Caco-2 (cell line): ENCODE measurements at regions not wholly inside any gene's neighbourhood (a gene's known extent, or its start where the extent isn't known, plus 50 kb on each side); places are given as distances from the start of the nearest gene placed in this dataset.

Source experiments
- BruUV-seq: library from RNA; stranded (reverse); fragments of 400-500 nt; replicated peaks from 2 replicates; lab custom pipeline; 2021; lab: Mats Ljungman, UMichigan
- CTCF ChIA-PET: fragments of 300-600 bp; sonication (Branson Sonifier 250); formaldehyde crosslinking; loops from one replicate; lab custom pipeline; 2022; ENCODE audit warnings: antibody characterized with exemption; lab: Charles Lee
- POLR2A ChIA-PET: fragments of 300-600 bp; sonication (Branson Sonifier 250); formaldehyde crosslinking; loops from one replicate; lab custom pipeline; 2022; ENCODE audit warnings: antibody characterized with exemption; lab: Charles Lee
- DNase-seq, 2 experiments: peaks; one replicate each; pipeline versions ENCODE4 v3.0.0 to v3.0.0-alpha.2; 2020 to 2022
- H3K27me3 ChIP-seq: replicated peaks from 2 replicates; pipeline ENCODE4 v1.6.0; 2011; ENCODE audit warnings: low read length; ENCODE audit not compliant: control insufficient read depth, insufficient read depth
- H3K36me3 ChIP-seq: 2 replicates; pipeline ENCODE4 v1.5.1; 2011; ENCODE audit warnings: low read length; ENCODE audit not compliant: control insufficient read depth, insufficient read depth
- H3K4me1 ChIP-seq: fragments of 250-450 bp; sonication (Bioruptor Pico); 2 replicates; pipeline ENCODE4 v1.5.1; 2020; ENCODE audit warnings: mild to moderate bottlenecking
- H3K4me3 ChIP-seq: 2 replicates; pipeline ENCODE4 v1.5.1; 2011; ENCODE audit warnings: low read depth, mild to moderate bottlenecking, control low read depth, low read length
- H3K9me3 ChIP-seq: fragments of 250-450 bp; sonication (Bioruptor Pico); 2 replicates; pipeline ENCODE4 v1.5.1; 2020; ENCODE audit warnings: mild to moderate bottlenecking, moderate library complexity
- H3K27ac Mint-ChIP-seq: one replicate; pipeline ENCODE4 v1.8.0; 2022; ENCODE audit warnings: mixed read lengths; ENCODE audit not compliant: unreplicated experiment
- H3K27me3 Mint-ChIP-seq: one replicate; pipeline ENCODE4 v1.8.0; 2022; ENCODE audit warnings: mixed read lengths; ENCODE audit not compliant: insufficient read depth, unreplicated experiment
- H3K36me3 Mint-ChIP-seq: one replicate; pipeline ENCODE4 v1.8.0; 2022; ENCODE audit warnings: mild to moderate bottlenecking, mixed read lengths; ENCODE audit not compliant: insufficient read depth, unreplicated experiment
- H3K4me1 Mint-ChIP-seq: one replicate; pipeline ENCODE4 v1.8.0; 2022; ENCODE audit warnings: low read depth, mixed read lengths; ENCODE audit not compliant: unreplicated experiment
- H3K4me3 Mint-ChIP-seq: one replicate; pipeline ENCODE4 v1.8.0; 2022; ENCODE audit warnings: mild to moderate bottlenecking, moderate library complexity, mixed read lengths; ENCODE audit not compliant: unreplicated experiment
- H3K9me3 Mint-ChIP-seq: one replicate; pipeline ENCODE4 v1.8.0; 2022; ENCODE audit warnings: mixed read lengths; ENCODE audit not compliant: unreplicated experiment
- intact Hi-C: fragments of 100-400 bp; cut with micrococcal nuclease; formaldehyde crosslinking; loops from one replicate; pipeline ENCODE4 v1.10.0; 2022; ENCODE audit not compliant: unreplicated experiment
- TF ChIP-seq, protein P1 (sequence below), 2 experiments: fragments of 200-600 bp in 1 of 2; IDR thresholded peaks; 1 replicate in 1 of 2; 2 replicates in 1 of 2; pipeline versions ENCODE4 v1.5.1 to v1.8.0; 2011 to 2022; ENCODE audit warnings: antibody characterized with exemption in 1 of 2, control low read depth in 1 of 2, inconsistent platforms in 1 of 2, low read depth in 1 of 2, low read length in 1 of 2, mild to moderate bottlenecking in 1 of 2, moderate library complexity in 1 of 2; ENCODE audit not compliant: insufficient read depth in 1 of 2, severe bottlenecking in 1 of 2, unreplicated experiment in 1 of 2

DNA sequence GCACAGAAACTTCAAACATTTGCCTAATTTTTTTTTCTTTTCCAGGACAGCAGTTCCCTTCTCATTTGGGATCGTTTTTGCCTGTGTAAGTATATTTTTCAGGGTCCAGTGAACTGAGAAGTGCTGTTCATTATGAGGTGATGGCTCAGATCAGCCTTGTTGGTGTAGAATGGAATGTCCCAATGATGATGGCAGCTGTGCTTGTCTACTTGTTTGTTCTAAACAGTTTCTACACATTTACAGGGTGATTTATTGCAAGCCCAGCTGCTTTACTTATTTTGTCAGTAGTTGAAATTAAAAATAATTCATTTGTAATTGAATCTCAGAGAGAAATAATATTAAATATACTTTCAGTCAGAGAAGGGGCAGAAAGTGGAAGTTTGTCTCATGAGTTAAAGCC, 337.6 kb upstream of the SEMA6A start:
- no peaks in the 10 kb centered on the region for H3K36me3 ChIP-seq
- TF ChIP-seq, protein P1, sequence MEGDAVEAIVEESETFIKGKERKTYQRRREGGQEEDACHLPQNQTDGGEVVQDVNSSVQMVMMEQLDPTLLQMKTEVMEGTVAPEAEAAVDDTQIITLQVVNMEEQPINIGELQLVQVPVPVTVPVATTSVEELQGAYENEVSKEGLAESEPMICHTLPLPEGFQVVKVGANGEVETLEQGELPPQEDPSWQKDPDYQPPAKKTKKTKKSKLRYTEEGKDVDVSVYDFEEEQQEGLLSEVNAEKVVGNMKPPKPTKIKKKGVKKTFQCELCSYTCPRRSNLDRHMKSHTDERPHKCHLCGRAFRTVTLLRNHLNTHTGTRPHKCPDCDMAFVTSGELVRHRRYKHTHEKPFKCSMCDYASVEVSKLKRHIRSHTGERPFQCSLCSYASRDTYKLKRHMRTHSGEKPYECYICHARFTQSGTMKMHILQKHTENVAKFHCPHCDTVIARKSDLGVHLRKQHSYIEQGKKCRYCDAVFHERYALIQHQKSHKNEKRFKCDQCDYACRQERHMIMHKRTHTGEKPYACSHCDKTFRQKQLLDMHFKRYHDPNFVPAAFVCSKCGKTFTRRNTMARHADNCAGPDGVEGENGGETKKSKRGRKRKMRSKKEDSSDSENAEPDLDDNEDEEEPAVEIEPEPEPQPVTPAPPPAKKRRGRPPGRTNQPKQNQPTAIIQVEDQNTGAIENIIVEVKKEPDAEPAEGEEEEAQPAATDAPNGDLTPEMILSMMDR (IDR thresholded peaks at IDR 0.05; ENCODE audit: insufficient read depth in 1 of 2, low read depth in 1 of 2, low read length in 1 of 2, severe bottlenecking in 1 of 2, unreplicated experiment in 1 of 2): no peak
- H3K4me3 Mint-ChIP-seq: no peak overlapping the region
- DNase-seq: no peak
- BruUV-seq: no TSS peak
- ChIA-PET POLR2A (no interaction called here), CTCF (no interaction called here)
- no peaks in the 10 kb centered on the region for H3K36me3 Mint-ChIP-seq
- H3K9me3 ChIP-seq: no peaks in the 10 kb centered on the region
- no peaks in the 10 kb centered on the region for H3K4me1 ChIP-seq
- H3K9me3 Mint-ChIP-seq: no peaks in the 10 kb centered on the region
- H3K4me1 Mint-ChIP-seq: no peaks in the 10 kb centered on the region
- no peak overlapping the region for H3K4me3 ChIP-seq
- no peaks in the 10 kb centered on the region for H3K27me3 ChIP-seq
- H3K27me3 Mint-ChIP-seq: no peaks in the 10 kb centered on the region
- intact Hi-C loops: no loop called here
- H3K27ac Mint-ChIP-seq: no peak overlapping the region

DNA sequence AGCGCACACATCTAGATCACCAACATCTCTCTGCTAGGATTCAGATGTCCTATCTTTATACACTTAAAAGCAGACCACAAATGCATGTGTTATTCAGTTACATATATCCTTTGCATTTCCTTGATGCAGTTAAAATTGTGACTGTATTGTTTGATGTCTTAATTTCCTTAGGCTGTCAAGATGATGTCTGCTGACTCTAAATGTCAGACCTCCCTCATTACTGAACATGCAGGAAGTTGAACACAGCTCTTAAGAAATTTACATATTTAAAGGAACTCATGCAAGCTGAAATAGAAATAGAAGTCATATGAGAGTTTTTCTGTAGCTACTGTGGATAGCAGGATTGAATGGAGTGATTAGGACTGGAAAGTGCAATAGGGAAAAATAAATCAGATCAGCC, 336.5 kb upstream of the SEMA6A start:
- TF ChIP-seq, protein P1 (IDR thresholded peaks at IDR 0.05; ENCODE audit: insufficient read depth in 1 of 2, low read depth in 1 of 2, low read length in 1 of 2, severe bottlenecking in 1 of 2, unreplicated experiment in 1 of 2): no peak
- intact Hi-C loops: no loop called here
- Mint-ChIP-seq H3K36me3 (no peaks in the 10 kb centered on the region), H3K27ac (no peak overlapping the region), H3K9me3 (no peaks in the 10 kb centered on the region), H3K4me1 (no peaks in the 10 kb centered on the region), H3K27me3 (no peaks in the 10 kb centered on the region), H3K4me3 (no peak overlapping the region)
- no peaks in the 10 kb centered on the region for H3K27me3 ChIP-seq
- ChIA-PET CTCF (no interaction called here), POLR2A (no interaction called here)
- H3K4me3 ChIP-seq: no peak overlapping the region
- no peak for DNase-seq
- BruUV-seq: no TSS peak
- H3K9me3 ChIP-seq: no peaks in the 10 kb centered on the region
- H3K4me1 ChIP-seq: no peaks in the 10 kb centered on the region
- H3K36me3 ChIP-seq: no peaks in the 10 kb centered on the region

DNA sequence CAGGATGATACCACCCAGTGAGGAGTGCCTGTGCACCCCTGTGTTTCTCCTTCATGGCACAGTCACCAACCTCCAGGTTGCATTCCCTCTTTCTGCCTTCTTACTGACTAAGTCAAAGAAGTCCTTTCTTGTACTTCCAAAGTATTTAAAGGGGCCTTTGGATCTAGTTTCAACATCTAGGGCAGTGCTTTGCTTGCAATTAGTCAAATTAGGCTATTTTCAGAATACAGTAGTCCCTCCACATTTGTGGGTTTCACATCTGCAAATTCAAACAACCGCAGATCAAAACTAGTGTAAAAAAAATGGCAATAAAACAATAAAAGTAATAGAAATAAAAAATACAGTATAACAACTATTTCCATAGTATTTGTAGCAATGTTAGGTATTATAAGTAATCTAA, 333.9 kb upstream of the SEMA6A start:
- Mint-ChIP-seq H3K27me3 (no peaks in the 10 kb centered on the region), H3K27ac (no peak overlapping the region)

More for the DNA sequence above, 333.9 kb upstream of the SEMA6A start:
- H3K9me3 ChIP-seq: no peaks in the 10 kb centered on the region
- no peaks in the 10 kb centered on the region for H3K4me1 Mint-ChIP-seq
- ChIA-PET POLR2A (no interaction called here), CTCF (no interaction called here)
- TF ChIP-seq, protein P1 (IDR thresholded peaks at IDR 0.05; ENCODE audit: insufficient read depth in 1 of 2, low read depth in 1 of 2, low read length in 1 of 2, severe bottlenecking in 1 of 2, unreplicated experiment in 1 of 2): no peak
- no peaks in the 10 kb centered on the region for H3K36me3 ChIP-seq
- no peaks in the 10 kb centered on the region for H3K36me3 Mint-ChIP-seq
- H3K4me1 ChIP-seq: no peaks in the 10 kb centered on the region
- H3K4me3 Mint-ChIP-seq: no peak overlapping the region
- no peaks in the 10 kb centered on the region for H3K9me3 Mint-ChIP-seq
- no peaks in the 10 kb centered on the region for H3K27me3 ChIP-seq
- intact Hi-C loops: no loop called here
- H3K4me3 ChIP-seq: no peak overlapping the region
- no peak for DNase-seq
- BruUV-seq: no TSS peak
